Immature natural killer cell (primary cell): ENCODE measurements at regions not wholly inside any gene's neighbourhood (a gene's known extent, or its start where the extent isn't known, plus 50 kb on each side); places are given as distances from the start of the nearest gene placed in this dataset.

Experiments used
- DNase-seq, 3 donors: peaks; one replicate each; pipeline ENCODE4 v3.0.0; 2022; ENCODE audit warnings: mixed read lengths in 1 of 3
- H3K27ac Mint-ChIP-seq, 6 donors: one replicate each; pipeline ENCODE4 v1.8.0; 2020; ENCODE audit warnings: mixed read lengths in 6 of 6, mild to moderate bottlenecking in 5 of 6, inconsistent platforms in 4 of 6, moderate library complexity in 3 of 6
- H3K27me3 Mint-ChIP-seq, 3 donors: one replicate each; pipeline ENCODE4 v1.8.0; 2020 to 2021; ENCODE audit warnings: low read depth in 3 of 3, mild to moderate bottlenecking in 3 of 3, mixed read lengths in 3 of 3, moderate library complexity in 3 of 3, inconsistent platforms in 1 of 3
- H3K36me3 Mint-ChIP-seq, 3 donors: one replicate each; pipeline ENCODE4 v1.8.0; 2020; ENCODE audit warnings: mixed read lengths in 3 of 3, inconsistent platforms in 2 of 3, mild to moderate bottlenecking in 2 of 3
- H3K4me1 Mint-ChIP-seq, 2 donors: one replicate each; pipeline ENCODE4 v1.8.0; 2020; ENCODE audit warnings: inconsistent platforms in 2 of 2, mild to moderate bottlenecking in 2 of 2, mixed read lengths in 2 of 2, moderate library complexity in 1 of 2
- H3K4me3 Mint-ChIP-seq, 5 donors: one replicate each; pipeline ENCODE4 v1.8.0; 2020; ENCODE audit warnings: mild to moderate bottlenecking in 5 of 5, mixed read lengths in 5 of 5, inconsistent platforms in 3 of 5, moderate library complexity in 3 of 5
- H3K9me3 Mint-ChIP-seq, 6 donors: one replicate each; pipeline ENCODE4 v1.8.0; 2020; ENCODE audit warnings: mild to moderate bottlenecking in 6 of 6, mixed read lengths in 6 of 6, inconsistent platforms in 4 of 6, moderate library complexity in 3 of 6

DNA sequence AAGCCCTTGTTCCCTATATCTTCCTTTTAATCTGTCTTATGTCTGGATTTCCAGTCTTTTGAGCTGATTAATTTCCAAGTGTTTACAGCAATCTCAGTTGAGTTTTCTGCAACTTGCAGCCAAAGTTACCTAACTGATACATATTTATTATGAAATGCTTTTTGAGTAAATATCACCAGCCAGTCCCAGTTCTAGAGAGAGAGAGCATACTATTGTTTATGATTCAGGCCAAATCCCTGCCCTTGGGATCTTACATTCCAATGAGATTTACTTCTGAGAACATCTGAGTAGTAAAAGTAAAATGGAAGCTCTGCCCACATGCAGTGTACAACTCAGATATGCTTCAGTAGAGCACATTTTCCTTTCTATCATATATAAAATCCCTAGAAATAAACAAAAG is 661.7 kb downstream of the KCTD16 start:
- peaks cover 6 to 50% (median 16%) of the 10 kb centered on the region in 6 donors for H3K9me3 Mint-ChIP-seq
- DNase-seq, result no peak
- no peak overlapping the region for H3K27ac Mint-ChIP-seq
- H3K27me3 Mint-ChIP-seq, result no peaks in the 10 kb centered on the region
- peaks cover 0 to 3% (median 0%) of the 10 kb centered on the region in 3 donors for H3K36me3 Mint-ChIP-seq
- no peaks in the 10 kb centered on the region for H3K4me1 Mint-ChIP-seq
- no peak overlapping the region for H3K4me3 Mint-ChIP-seq

DNA sequence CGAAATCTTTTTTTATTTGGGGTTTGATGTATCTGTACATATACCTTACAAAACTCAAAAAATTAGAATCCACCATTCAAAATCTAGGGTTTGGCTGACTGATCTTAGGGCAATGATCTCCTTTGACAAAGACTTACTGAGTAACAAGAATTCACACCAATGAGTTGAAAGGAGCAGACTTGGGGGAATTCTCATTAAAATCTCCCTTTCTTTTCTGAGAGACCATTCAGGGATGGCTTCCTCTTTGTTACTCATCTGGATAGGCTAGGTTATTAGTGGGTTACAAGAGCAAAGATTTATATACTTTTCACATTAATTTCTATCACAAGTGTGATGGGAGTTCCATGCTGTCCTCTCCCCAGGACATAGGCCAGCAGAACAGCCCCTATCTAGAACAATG is 661.0 kb downstream of the KCTD16 start:
- peaks cover 0 to 3% (median 0%) of the 10 kb centered on the region in 3 donors for H3K36me3 Mint-ChIP-seq
- no peak overlapping the region for H3K4me3 Mint-ChIP-seq
- no peak for DNase-seq
- H3K9me3 Mint-ChIP-seq, result peaks cover 6 to 50% (median 18%) of the 10 kb centered on the region in 6 donors
- no peaks in the 10 kb centered on the region for H3K4me1 Mint-ChIP-seq
- no peak overlapping the region for H3K27ac Mint-ChIP-seq
- H3K27me3 Mint-ChIP-seq, result no peaks in the 10 kb centered on the region

DNA sequence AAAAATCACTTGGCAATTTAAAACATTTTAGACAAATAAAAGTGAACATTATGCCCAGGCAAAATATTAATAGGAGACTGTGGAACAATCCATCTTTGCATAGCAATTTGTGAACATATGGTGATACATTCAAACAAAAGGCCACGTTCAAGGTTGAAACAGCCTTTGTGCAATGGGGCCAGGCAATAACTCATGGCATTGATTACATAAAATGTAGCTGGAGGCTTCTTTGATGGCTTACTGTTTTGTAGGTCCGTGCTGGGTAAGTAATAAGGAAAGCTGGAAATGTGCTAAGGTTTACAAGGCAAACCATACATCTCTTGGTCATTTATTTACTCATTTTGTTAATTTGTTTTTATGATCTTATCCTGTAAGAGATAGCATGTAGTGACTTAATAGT is 651.8 kb downstream of the KCTD16 start:
- no peaks in the 10 kb centered on the region for H3K27me3 Mint-ChIP-seq
- H3K9me3 Mint-ChIP-seq, result peaks cover 0 to 28% (median 15%) of the 10 kb centered on the region in 6 donors
- no peaks in the 10 kb centered on the region for H3K4me1 Mint-ChIP-seq
- H3K36me3 Mint-ChIP-seq, result no peaks in the 10 kb centered on the region
- H3K27ac Mint-ChIP-seq, result no peak overlapping the region
- H3K4me3 Mint-ChIP-seq, result no peak overlapping the region
- DNase-seq, result no peak

DNA sequence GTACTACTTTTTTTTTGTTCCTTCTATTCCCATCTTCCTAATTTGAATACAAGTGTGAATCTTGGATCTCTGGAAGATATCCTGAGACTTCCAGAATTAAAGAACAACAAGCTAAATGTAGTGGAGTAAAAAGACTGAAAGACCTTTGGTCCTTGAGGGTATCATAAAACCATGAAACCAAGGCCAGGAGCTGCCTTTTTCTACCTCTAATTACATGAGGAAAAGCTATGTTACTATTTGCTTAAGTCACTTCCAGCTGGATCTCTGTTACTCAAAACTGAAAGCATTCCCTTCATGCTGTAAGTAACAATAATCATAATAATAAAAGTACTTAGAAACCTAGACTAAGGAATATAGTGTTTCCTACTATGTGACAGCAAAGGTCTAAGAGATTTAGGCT is 649.6 kb downstream of the KCTD16 start:
- Mint-ChIP-seq H3K4me3 (no peak overlapping the region), H3K4me1 (no peaks in the 10 kb centered on the region), H3K27me3 (no peaks in the 10 kb centered on the region)

DNA sequence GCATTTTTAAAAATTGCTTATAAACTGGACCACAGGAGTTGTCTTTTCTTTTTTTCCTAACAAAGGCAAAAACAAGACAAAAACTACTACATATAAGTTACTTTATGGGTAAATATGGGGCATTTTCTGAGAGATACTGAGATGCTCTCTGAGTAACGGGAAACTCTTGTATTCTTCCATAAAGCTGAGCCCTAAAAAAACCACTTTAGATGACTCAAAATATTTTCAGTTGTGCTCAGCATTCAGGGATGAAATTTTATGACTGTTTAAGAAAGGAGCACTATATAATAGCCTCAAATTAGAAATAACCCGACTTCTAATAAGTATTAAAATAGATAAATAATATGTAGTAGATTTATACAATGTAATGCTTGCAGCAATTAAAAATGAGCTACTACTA is 644.5 kb downstream of the KCTD16 start:
- Mint-ChIP-seq H3K4me3 (no peak overlapping the region), H3K9me3 (peaks cover 2 to 17% (median 8%) of the 10 kb centered on the region in 6 donors), H3K27me3 (peaks cover 0 to 1% (median 0%) of the 10 kb centered on the region in 3 donors), H3K4me1 (no peaks in the 10 kb centered on the region), H3K27ac (no peak overlapping the region), H3K36me3 (no peaks in the 10 kb centered on the region)
- DNase-seq, result no peak

More for the DNA sequence above, 649.6 kb downstream of the KCTD16 start:
- no peaks in the 10 kb centered on the region for H3K36me3 Mint-ChIP-seq
- peaks cover 0 to 38% (median 16%) of the 10 kb centered on the region in 6 donors for H3K9me3 Mint-ChIP-seq
- H3K27ac Mint-ChIP-seq, result no peak overlapping the region
- no peak for DNase-seq

DNA sequence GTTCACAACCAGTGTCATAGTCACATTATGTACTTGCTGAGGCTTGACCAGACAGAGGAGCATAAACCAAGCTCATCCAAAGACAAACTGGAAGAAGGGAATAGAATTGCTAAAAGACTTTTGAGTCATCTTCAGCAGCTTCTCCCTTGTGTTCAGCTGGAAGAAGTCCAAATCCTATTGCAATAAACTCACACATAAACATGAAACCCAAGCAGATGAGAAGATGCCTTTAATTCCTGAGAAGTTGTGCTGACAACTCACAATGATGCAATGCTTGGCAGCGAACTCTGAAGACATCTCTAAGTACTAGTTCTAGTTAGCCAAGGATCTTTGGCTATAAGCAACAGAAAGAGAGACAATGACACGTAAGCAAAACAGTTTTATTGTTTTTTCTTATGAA is 642.1 kb downstream of the KCTD16 start:
- H3K27ac Mint-ChIP-seq, result no peak overlapping the region
- H3K36me3 Mint-ChIP-seq, result no peaks in the 10 kb centered on the region
- H3K9me3 Mint-ChIP-seq, result peaks cover 6 to 22% (median 12%) of the 10 kb centered on the region in 6 donors
- no peak overlapping the region for H3K4me3 Mint-ChIP-seq
- no peaks in the 10 kb centered on the region for H3K4me1 Mint-ChIP-seq
- no peak for DNase-seq
- peaks cover 0 to 2% (median 0%) of the 10 kb centered on the region in 3 donors for H3K27me3 Mint-ChIP-seq

DNA sequence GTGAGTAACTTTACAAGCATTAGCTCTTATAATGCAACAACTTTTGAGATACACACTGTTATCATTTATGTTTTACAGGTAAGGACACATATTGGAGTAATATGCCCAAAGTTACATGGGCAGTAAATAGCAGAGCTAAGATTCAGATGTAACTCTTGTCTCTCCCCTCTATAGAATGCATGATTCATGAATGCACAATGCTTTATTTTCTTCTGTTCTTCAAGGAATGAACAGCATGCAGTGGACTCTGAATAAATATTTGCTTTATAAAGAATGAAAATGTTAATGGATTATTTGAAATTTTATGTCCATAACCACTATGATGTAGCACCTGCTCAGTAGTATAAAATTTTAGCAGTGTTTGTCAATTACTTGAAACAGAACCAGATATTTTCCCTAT is 629.5 kb downstream of the KCTD16 start:
- Mint-ChIP-seq H3K27ac (no peak overlapping the region), H3K9me3 (peaks cover 0 to 18% (median 3%) of the 10 kb centered on the region in 6 donors), H3K27me3 (no peaks in the 10 kb centered on the region), H3K4me1 (no peaks in the 10 kb centered on the region), H3K4me3 (no peak overlapping the region), H3K36me3 (no peaks in the 10 kb centered on the region)
- DNase-seq, result no peak

DNA sequence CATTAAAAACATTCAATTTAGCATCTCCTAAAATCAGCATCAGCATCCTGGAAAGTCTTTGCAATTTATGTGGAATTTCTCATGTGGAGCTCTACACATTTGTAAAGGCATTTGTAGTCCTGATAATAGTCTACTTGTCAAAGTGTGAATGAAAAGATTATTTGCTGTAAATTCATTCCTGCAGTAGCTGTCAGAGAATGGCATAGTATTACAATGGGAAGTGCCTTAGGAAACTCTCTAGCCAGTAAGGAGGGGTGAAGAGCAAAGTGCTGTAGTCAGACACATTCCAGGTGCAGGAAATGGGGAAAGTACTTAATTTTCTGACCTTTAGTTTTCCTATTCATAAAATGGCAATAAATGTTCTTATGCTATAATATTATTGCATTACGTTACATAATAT is 627.9 kb downstream of the KCTD16 start:
- peaks cover 5 to 27% (median 12%) of the 10 kb centered on the region in 6 donors for H3K9me3 Mint-ChIP-seq
- DNase-seq, result no peak
- H3K27ac Mint-ChIP-seq, result no peak overlapping the region
- H3K27me3 Mint-ChIP-seq, result peaks cover 0 to 1% (median 0%) of the 10 kb centered on the region in 3 donors
- no peaks in the 10 kb centered on the region for H3K36me3 Mint-ChIP-seq
- H3K4me3 Mint-ChIP-seq, result no peak overlapping the region
- no peaks in the 10 kb centered on the region for H3K4me1 Mint-ChIP-seq

DNA sequence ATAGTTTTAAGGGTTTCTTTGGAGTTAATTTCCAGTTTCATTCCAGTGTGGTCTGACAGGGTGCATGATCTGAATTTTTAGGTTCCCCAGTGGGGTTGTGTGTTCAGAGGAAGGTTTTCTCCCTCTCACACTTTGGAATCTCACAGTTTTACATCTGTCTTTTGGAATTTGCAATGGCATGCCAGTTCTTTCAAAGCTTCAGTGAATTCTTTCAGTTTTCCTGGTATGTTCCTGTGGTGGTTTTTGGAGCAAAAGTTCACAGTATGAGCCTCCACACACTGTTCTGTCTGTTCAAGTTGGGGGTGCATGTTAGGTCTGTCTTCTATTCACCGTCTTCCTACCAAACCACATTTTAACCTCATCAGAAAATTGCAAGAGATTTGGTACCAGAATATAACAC is 624.2 kb downstream of the KCTD16 start:
- no peak for DNase-seq
- no peak overlapping the region for H3K27ac Mint-ChIP-seq
- H3K4me3 Mint-ChIP-seq, result no peak overlapping the region
- no peaks in the 10 kb centered on the region for H3K4me1 Mint-ChIP-seq
- peaks cover 5 to 27% (median 20%) of the 10 kb centered on the region in 6 donors for H3K9me3 Mint-ChIP-seq
- no peaks in the 10 kb centered on the region for H3K36me3 Mint-ChIP-seq
- peaks cover 0 to 2% (median 1%) of the 10 kb centered on the region in 3 donors for H3K27me3 Mint-ChIP-seq

DNA sequence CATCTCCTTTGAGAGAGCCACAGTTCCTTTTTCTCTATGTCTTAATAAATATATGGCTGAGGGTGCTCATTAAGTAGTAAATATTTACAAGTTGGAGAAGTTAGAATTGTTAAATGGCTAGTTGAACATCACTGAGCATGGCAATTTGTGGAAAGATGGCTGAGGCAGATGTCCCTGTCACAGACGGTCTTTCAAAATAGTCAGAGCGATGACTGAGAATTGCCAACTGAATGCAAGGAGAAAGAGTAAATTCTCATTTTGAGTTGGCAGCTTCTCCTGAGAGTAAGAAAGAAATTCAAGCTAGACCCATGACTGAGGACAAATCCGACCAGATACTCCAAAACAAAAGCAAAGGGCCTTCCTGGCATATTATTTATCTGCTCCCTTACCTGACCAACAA is 617.9 kb downstream of the KCTD16 start:
- peaks cover 4 to 31% (median 15%) of the 10 kb centered on the region in 6 donors for H3K9me3 Mint-ChIP-seq
- H3K27me3 Mint-ChIP-seq, result peaks cover 0 to 2% (median 2%) of the 10 kb centered on the region in 3 donors
- no peaks in the 10 kb centered on the region for H3K4me1 Mint-ChIP-seq
- no peak for DNase-seq
- no peak overlapping the region for H3K27ac Mint-ChIP-seq
- H3K4me3 Mint-ChIP-seq, result no peak overlapping the region
- H3K36me3 Mint-ChIP-seq, result no peaks in the 10 kb centered on the region

DNA sequence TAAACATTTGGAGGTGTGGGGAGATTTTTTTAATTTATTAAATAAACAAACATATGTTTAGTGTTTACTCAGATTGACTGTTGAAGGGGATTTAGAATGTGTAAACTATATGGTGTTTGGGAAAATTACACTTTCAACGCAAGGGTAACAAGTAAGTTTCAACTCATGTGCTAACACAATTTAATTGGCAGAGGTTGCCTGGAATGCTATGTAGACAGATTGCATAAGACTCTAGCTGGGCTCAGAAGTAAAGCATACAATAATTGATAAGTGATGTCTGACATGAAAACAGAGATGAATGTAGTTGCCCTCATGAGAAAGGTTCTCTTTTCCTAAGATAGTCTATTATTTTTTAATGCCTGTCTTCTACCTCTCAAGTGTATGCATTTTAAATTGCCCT is 617.4 kb downstream of the KCTD16 start:
- Mint-ChIP-seq H3K4me1 (no peaks in the 10 kb centered on the region), H3K4me3 (no peak overlapping the region), H3K36me3 (no peaks in the 10 kb centered on the region), H3K27me3 (peaks cover 0 to 2% (median 0%) of the 10 kb centered on the region in 3 donors), H3K9me3 (peaks cover 4 to 31% (median 15%) of the 10 kb centered on the region in 6 donors), H3K27ac (no peak overlapping the region)
- no peak for DNase-seq

DNA sequence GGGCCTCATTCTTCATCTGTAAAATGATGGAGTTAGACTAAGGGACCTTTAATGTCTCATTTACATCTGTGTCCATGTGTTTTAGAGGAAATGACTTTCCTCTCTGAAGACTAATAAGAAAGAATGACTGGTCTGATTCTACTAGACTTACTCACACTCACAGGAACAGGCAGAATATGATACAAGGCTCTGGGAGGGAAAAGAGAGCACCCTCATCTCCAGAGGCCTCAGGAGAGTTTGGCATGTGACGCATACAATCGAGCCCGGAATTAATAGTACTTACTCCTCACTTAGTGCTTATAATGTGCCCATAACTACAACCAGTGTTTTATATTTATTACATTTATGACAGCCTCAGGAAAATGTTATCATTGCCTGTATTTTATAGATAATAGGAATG is 608.7 kb downstream of the KCTD16 start:
- Mint-ChIP-seq H3K36me3 (no peaks in the 10 kb centered on the region), H3K27ac (no peak overlapping the region), H3K4me1 (no peaks in the 10 kb centered on the region), H3K4me3 (no peak overlapping the region), H3K9me3 (peaks cover 4 to 27% (median 12%) of the 10 kb centered on the region in 6 donors), H3K27me3 (peaks cover 0 to 2% (median 0%) of the 10 kb centered on the region in 3 donors)
- no peak for DNase-seq

DNA sequence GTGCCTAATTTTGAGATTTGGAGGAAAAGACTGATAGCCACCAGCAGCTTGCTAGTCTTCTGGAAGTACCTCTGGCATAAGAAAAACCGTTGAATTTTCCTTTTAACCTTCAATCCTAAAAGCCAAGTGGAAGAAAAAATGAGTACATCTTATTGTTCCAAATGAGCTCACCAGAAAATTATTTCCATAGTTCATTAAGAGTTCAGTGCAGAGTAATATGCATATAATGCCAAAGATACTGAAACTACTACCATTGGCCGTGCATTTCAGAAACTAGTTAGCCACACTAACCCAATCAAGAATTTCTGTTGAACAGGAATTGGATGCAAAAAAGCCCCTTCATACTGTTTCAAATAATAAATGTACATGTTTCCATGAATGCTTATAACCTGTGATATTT is 607.9 kb downstream of the KCTD16 start:
- Mint-ChIP-seq H3K4me3 (no peak overlapping the region), H3K4me1 (no peaks in the 10 kb centered on the region), H3K36me3 (no peaks in the 10 kb centered on the region), H3K9me3 (peaks cover 4 to 30% (median 12%) of the 10 kb centered on the region in 6 donors), H3K27me3 (peaks cover 0 to 2% (median 0%) of the 10 kb centered on the region in 3 donors), H3K27ac (no peak overlapping the region)
- no peak for DNase-seq

DNA sequence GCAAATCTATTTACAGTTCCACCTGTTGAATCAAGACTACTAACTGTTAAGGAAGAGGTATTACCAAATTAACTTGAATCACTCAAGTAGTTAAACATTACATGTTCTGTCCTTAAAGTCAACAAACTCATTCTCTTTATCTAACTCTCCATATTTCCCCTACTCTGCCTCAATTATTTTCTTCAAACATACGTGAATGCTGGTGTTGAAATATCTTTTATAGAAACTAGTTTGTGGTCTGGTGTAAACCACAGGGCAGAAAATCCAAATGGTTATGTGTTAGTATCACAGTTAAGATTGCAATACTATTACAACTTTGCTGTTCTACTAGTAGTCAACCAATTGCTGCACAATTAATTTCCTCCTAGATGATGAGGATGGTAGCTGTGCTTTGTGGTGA is 603.5 kb downstream of the KCTD16 start:
- H3K27ac Mint-ChIP-seq, result no peak overlapping the region
- H3K36me3 Mint-ChIP-seq, result no peaks in the 10 kb centered on the region
- H3K4me3 Mint-ChIP-seq, result no peak overlapping the region
- H3K9me3 Mint-ChIP-seq, result peaks cover 2 to 27% (median 12%) of the 10 kb centered on the region in 6 donors
- H3K4me1 Mint-ChIP-seq, result no peaks in the 10 kb centered on the region
- no peak for DNase-seq
- no peaks in the 10 kb centered on the region for H3K27me3 Mint-ChIP-seq

DNA sequence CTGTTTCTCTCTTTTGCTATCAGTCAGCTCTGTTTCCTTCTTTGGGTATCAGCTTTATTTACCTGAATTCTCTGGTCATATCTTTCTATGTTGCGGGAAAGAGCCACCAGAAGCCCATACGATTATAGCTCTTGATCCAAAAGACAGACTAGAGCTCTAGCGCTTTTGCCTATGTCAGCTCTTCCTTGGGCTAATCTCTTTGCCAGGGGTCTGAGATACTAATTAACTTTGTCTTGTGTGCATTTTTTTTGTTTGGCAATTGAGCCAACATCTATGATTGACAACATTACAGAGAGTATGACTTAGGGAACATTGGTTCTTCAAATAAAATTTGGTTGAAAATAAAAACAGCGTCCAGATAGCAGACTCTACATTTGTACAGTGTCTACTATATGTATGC is 603.0 kb downstream of the KCTD16 start:
- Mint-ChIP-seq H3K27me3 (no peaks in the 10 kb centered on the region), H3K9me3 (peaks cover 2 to 22% (median 10%) of the 10 kb centered on the region in 6 donors), H3K36me3 (no peaks in the 10 kb centered on the region), H3K27ac (no peak overlapping the region), H3K4me3 (no peak overlapping the region), H3K4me1 (no peaks in the 10 kb centered on the region)
- no peak for DNase-seq
